ENCODE measurements at regions not wholly inside any gene's neighbourhood (a gene's known extent, or its start where the extent isn't known, plus 50 kb on each side); places are given as distances from the start of the nearest gene placed in this dataset.
A peak's percentile ranks its signal among the peaks of the same experiment; 100 is the strongest.

- no peak overlapping the region for H3K9ac ChIP-seq (ENCODE audit: extremely low read depth, low read length, poor library complexity, severe bottlenecking)
- no peak for DNase-seq
- H3K9me3 Mint-ChIP-seq, result peaks cover 8% of the 10 kb centered on the region
- no peak for TF ChIP-seq CTCF (conservative IDR thresholded peaks at IDR 0.05)
- peak overlapping the region; percentile 7 for H3K4me3 ChIP-seq (ENCODE audit: low read length)
- H3K36me3 ChIP-seq (ENCODE audit: control insufficient read depth, insufficient read depth, low read length), result no peaks in the 10 kb centered on the region
- no peak overlapping the region for H3K4me3 Mint-ChIP-seq
- H3K27ac Mint-ChIP-seq, result no peak overlapping the region
- no peaks in the 10 kb centered on the region for H3K4me1 ChIP-seq (ENCODE audit: control insufficient read depth, insufficient read depth, low read length)
- H3K27me3 Mint-ChIP-seq (ENCODE audit: insufficient read depth), result no peaks in the 10 kb centered on the region
- H3K4me1 Mint-ChIP-seq, result peaks cover 4% of the 10 kb centered on the region
- no peak overlapping the region for H3K27ac ChIP-seq (ENCODE audit: low read depth, low read length)
- WGBS, 2 experiments (ENCODE audit: insufficient coverage in 1 of 2, insufficient read length in 1 of 2), result 97 to 100% methylated on average over 1 to 3 of the region's 3 CpGs
- H3K27me3 ChIP-seq (ENCODE audit: control insufficient read depth, insufficient read depth, low read length, poor library complexity, severe bottlenecking), result no peaks in the 10 kb centered on the region
- peaks cover 35% of the 10 kb centered on the region for H3K9me3 ChIP-seq (ENCODE audit: control insufficient read depth, low read length)
- H3K36me3 Mint-ChIP-seq (ENCODE audit: low read depth), result no peaks in the 10 kb centered on the region
These were observed 263.8 kb upstream of the ELAC2 start for GRCh38 chr17:13281626-13282025.

GRCh38 chr17:13273806-13274205 lies 256.0 kb upstream of the ELAC2 start:
- H3K27me3 Mint-ChIP-seq (ENCODE audit: insufficient read depth), result no peaks in the 10 kb centered on the region
- peaks cover 2% of the 10 kb centered on the region for H3K4me1 Mint-ChIP-seq
- no CpG with 5 or more reads among the region's 2 CpGs for WGBS, 2 experiments (ENCODE audit: insufficient coverage in 1 of 2, insufficient read length in 1 of 2)
- H3K9me3 Mint-ChIP-seq, result no peaks in the 10 kb centered on the region
- H3K36me3 Mint-ChIP-seq (ENCODE audit: low read depth), result no peaks in the 10 kb centered on the region
- Histone ChIP-seq H3K27me3 (ENCODE audit: control insufficient read depth, insufficient read depth, low read length, poor library complexity, severe bottlenecking) (no peaks in the 10 kb centered on the region), H3K27ac (ENCODE audit: low read depth, low read length) (no peak overlapping the region), H3K9me3 (ENCODE audit: control insufficient read depth, low read length) (peaks cover 8% of the 10 kb centered on the region), H3K36me3 (ENCODE audit: control insufficient read depth, insufficient read depth, low read length) (no peaks in the 10 kb centered on the region), H3K9ac (ENCODE audit: extremely low read depth, low read length, poor library complexity, severe bottlenecking) (no peak overlapping the region), H3K4me1 (ENCODE audit: control insufficient read depth, insufficient read depth, low read length) (no peaks in the 10 kb centered on the region), H3K4me3 (ENCODE audit: low read length) (no peak overlapping the region)
- no peak for TF ChIP-seq CTCF (conservative IDR thresholded peaks at IDR 0.05)
- DNase-seq, result no peak
- H3K27ac Mint-ChIP-seq, result no peak overlapping the region
- no peak overlapping the region for H3K4me3 Mint-ChIP-seq

GRCh38 chr17:13272296-13272695 lies 254.5 kb upstream of the ELAC2 start:
- Histone ChIP-seq H3K27me3 (ENCODE audit: control insufficient read depth, insufficient read depth, low read length, poor library complexity, severe bottlenecking) (no peaks in the 10 kb centered on the region), H3K9ac (ENCODE audit: extremely low read depth, low read length, poor library complexity, severe bottlenecking) (no peak overlapping the region), H3K4me3 (ENCODE audit: low read length) (no peak overlapping the region), H3K27ac (ENCODE audit: low read depth, low read length) (no peak overlapping the region), H3K9me3 (ENCODE audit: control insufficient read depth, low read length) (no peaks in the 10 kb centered on the region), H3K36me3 (ENCODE audit: control insufficient read depth, insufficient read depth, low read length) (no peaks in the 10 kb centered on the region), H3K4me1 (ENCODE audit: control insufficient read depth, insufficient read depth, low read length) (no peaks in the 10 kb centered on the region)
- Mint-ChIP-seq H3K4me3 (no peak overlapping the region), H3K27ac (no peak overlapping the region), H3K27me3 (ENCODE audit: insufficient read depth) (no peaks in the 10 kb centered on the region), H3K9me3 (no peaks in the 10 kb centered on the region), H3K4me1 (peaks cover 2% of the 10 kb centered on the region), H3K36me3 (ENCODE audit: low read depth) (no peaks in the 10 kb centered on the region)
- TF ChIP-seq CTCF (conservative IDR thresholded peaks at IDR 0.05), result no peak
- WGBS, 2 experiments (ENCODE audit: insufficient coverage in 1 of 2, insufficient read length in 1 of 2), result 97% methylated on average over 4 of the region's 4 CpGs; no CpG with 5 or more reads in 1 of the 2 experiments
- DNase-seq, result no peak
